NCI-H128 (cell line): ENCODE measurements at regions not wholly inside any gene's neighbourhood (a gene's known extent, or its start where the extent isn't known, plus 50 kb on each side); places are given as distances from the start of the nearest gene placed in this dataset.

Source experiments
- DNase-seq: peaks from one replicate; lab custom pipeline; 2025; ENCODE audit not compliant: unreplicated experiment; lab: John Stamatoyannopoulos, UW

DNA sequence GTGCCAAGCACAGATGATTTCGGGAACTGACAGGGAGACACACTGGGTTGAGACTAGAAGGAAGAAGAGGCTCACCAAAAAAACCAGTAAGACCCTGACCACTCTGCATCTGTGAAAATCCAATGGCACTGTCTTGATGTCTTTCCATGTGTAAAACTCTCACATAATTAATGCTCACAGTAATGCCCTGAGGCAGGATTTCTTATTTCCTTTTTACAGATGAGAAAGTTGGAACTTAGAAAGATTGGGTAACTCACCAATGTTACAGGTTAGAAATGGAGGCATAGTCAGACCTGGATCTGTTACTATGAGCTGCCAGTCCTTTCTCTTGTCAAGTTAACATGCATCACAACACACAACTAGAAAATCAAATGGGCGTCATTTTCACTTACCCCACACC, 151.0 kb upstream of the MCHR2 start:
- no peak for DNase-seq

GRCh38 chr6:100138346-100139022, 144.5 kb upstream of the MCHR2 start:
- no peak for DNase-seq

DNA sequence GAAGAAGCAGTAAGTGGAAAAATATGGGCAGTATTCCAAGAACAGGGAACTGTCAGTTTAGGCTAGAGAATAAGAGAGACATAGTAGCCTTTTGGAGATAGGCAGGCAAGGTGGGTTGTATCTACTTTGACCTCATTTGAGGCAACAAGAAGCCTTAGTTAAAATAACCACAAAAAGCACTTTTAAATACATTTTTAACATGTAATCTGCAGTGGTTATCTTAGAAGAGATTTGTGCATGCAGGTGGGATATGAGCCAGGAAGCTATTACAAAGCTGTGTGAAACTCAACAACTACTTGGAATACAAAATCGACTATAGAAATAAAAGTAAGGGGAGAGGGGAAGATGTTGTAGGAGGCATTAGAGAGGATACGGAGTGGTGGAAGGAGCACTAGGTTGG, 143.7 kb upstream of the MCHR2 start:
- no peak for DNase-seq

- no peak for DNase-seq
Measured at GRCh38 chr6:100136590-100136989, 142.6 kb upstream of the MCHR2 start.

GRCh38 chr6:100135977-100136376, 142.0 kb upstream of the MCHR2 start:
- DNase-seq = no peak

DNA sequence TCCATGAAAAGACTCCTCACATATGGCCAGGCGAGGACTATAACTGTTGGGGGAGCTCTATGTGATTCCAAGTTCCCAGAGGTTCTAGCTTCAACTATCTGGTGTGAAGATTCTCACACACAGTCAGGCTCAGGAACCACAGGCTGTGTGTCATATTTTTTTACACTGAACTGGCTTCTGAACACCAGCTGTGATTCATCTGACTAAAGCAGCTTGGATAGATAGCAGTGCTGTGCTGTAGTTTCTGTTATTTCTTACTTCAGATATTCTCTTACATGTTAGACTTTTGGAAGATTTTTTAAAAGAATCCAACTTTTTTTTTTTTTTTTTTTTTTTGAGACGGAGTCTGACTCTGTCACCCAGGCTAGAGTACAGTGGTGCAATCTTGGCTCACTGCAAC, 140.7 kb upstream of the MCHR2 start:
- no peak for DNase-seq

- no peak for DNase-seq
Measured at GRCh38 chr6:100134297-100134696, 140.3 kb upstream of the MCHR2 start.

DNA sequence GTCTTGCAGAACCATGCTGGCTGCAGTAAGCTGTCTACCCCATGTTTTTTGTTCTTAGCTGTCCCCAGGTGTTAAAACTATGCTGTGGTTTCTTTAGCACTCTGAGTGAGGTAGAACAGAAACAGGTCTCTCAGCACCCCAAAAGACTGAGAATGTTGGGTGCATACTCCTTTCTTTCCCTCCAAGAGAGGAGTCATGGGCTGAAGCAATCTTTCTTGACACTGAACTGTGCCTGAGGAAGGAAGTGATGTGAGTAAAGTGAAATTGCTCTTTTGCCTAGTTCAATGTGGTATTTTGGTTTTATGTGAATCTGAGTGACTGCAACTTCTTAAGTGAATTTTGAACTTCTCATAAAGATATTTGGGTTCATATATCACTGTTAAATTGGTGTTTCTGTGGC, 138.0 kb upstream of the MCHR2 start:
- DNase-seq = no peak

- no peak for DNase-seq
Measured at GRCh38 chr6:100130630-100131029, 136.6 kb upstream of the MCHR2 start.

DNA sequence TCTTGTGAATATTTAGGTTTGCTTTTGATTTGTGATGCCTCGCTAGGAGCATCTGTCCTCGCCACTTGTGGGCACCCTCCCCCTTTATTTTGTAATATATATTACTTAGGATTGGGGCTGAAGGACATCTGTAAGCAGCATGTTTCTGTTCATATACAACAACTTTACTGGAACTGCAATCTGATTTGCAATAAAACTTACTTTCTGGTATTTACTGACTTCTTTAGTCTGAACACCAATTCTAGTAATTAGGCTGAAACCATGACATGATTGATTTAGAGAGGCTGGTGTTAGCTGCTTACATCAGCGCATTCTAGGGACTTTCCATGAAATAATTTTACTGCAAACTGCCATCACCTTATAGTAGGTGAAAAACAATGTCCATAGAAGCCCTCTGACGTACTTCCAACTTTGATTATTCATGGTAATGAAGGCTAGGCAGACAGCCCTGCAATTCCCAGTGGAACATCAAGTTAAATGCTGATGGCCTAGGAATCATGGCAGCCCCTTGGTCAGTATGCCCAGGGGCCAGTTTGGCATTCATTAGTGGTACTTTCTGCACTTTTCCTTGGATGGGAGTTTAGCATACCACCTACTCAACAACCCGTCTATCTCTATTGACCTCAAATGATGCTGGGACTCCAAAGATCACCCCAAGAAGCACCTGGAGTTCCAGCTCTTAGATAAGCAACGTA, 132.9 kb upstream of the MCHR2 start:
- no peak for DNase-seq

GRCh38 chr6:100121854-100122609, 128.0 kb upstream of the MCHR2 start:
- DNase-seq = no peak

- DNase-seq = no peak
Measured at GRCh38 chr6:100119261-100119660, 125.2 kb upstream of the MCHR2 start.

- no peak for DNase-seq
Measured at GRCh38 chr6:100118301-100118700, 124.3 kb upstream of the MCHR2 start.

GRCh38 chr6:100117680-100118079, 123.7 kb upstream of the MCHR2 start:
- no peak for DNase-seq

GRCh38 chr6:100116411-100117194, 122.6 kb upstream of the MCHR2 start:
- DNase-seq = no peak

DNA sequence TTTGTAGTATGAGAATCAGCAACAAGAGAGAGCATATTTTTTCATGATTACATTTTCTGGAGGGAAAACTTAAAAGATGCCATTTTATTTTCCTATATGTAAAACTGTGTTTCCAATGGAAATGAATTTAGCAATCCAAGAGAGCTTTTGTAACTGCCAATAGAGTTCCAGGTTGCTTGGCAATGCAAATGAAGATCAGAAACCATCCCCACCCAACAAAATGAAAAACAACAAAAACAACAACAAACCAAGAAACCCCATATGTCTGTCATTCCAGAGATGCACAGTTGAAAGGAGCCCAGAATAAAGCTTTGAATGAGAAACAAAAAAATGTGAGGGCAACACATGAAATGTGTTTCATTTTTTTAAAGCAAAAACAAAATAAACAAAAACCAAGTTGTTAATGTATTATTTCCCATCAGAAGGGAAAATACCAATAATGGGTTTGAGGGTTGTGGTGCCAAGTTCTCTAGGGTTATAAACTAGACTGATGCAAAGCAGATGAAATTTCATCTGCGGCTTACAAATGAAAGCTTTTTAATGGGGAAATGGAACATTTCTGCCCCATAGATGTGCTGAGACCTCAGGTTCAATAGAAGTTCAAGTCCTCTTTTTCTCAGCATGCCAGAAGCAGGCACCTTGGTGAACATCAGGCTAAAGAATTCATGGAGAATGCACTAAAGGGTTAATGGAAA, 121.5 kb upstream of the MCHR2 start:
- no peak for DNase-seq

DNA sequence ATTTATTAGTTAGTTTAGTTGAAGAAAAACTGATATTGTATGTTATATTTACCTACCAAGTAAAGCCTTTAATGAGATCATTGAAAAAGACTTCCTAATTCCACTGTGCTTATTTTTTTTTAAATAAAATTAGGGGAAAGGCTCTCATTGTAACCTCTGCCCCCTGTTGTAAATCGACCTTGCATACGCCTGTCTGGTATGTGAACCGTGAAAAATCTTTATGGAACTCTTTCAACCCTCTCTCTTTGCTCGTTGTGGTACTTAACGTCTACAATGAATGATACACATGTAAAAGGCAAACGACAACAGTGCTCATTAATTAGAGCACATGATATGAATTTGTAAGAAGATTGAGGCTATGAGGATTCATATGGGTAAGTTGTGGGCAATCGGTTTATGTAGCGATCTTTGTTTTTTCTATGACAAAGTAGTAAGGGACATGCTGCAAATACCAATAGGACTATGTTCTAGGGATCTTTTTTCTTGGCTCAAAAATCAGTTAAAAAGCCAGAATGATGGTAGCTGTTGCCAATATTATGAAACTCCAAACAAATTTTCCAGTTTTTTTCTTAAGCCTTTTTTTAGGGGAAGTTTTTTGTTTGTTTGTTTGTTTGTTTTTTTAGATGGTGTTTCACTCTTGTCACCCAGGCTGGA, 119.0 kb upstream of the MCHR2 start:
- no peak for DNase-seq

DNA sequence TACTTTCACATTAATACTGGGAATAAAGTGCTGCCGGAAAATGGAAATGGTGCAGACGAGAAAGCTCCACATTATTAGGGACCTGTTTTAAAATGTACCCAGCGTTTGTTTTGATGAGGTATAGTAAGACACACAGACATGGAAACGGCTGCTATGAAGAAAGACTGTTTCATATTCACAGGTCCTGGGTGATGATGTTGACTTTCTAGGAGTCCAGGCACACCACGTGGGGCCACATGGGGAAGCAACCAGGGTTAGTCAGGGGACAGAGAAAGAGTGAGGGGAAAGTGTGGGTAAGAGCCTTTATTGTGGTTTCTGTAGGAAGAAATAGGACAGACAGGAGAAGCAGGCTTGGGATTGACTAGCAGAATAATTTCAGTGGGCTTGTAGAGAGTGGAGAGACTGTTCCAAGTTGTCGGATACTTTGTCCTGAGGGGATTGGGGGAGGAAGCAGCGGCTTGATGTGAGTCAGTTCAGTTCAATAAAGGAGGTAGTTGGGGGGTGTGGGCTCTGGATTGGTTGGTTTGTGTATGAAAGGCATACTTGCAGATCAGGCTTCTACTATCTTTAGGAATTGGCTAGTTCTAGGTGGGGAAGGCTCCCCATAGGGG, 112.0 kb upstream of the MCHR2 start:
- DNase-seq = no peak

- no peak for DNase-seq
Measured at GRCh38 chr6:100105138-100105537, 111.1 kb upstream of the MCHR2 start.

- DNase-seq = no peak
Measured at GRCh38 chr6:100103931-100104330, 109.9 kb upstream of the MCHR2 start.
